Fibroblast of lung (primary cell): ENCODE measurements at regions not wholly inside any gene's neighbourhood (a gene's known extent, or its start where the extent isn't known, plus 50 kb on each side); places are given as distances from the start of the nearest gene placed in this dataset.

ENCODE experiments used
- CTCF ChIP-seq, 2 donors: IDR thresholded peaks in 1 of 2; conservative IDR thresholded peaks in 1 of 2; 1 replicate in 1 of 2; 2 replicates in 1 of 2; pipeline ENCODE4 v1.5.1; 2011 to 2012; ENCODE audit warnings: low read length in 2 of 2, control low read depth in 1 of 2, inconsistent platforms in 1 of 2, low read depth in 1 of 2, mild to moderate bottlenecking in 1 of 2
- EZH2 ChIP-seq: IDR thresholded peaks from 2 replicates; pipeline ENCODE4 v1.5.1; 2012; ENCODE audit warnings: low read length, control low read depth, mild to moderate bottlenecking; ENCODE audit errors: missing control alignments

DNA sequence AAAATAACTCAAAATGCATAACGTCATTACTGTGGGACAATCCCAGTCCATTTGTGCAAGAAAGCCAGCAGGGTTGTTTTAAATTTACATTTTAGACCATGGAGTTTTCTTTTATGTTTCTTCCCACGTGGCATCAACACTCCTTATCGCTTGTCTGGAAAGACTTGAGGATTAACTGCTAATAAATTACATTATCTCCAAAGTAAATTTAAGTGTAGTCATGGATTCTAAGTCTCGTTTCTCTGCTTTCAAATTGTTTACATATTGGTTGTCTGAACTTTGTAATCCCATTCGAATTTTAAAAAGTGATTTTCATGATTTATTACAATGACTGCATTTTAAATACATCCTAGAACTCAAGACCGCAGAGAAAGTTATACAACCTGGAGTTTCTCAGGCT, 119.3 kb upstream of the ADAMTS5 start:
- no peak for TF ChIP-seq CTCF (conservative IDR thresholded peaks at IDR 0.05 in 1 of 2, IDR thresholded peaks at IDR 0.05 in 1 of 2; ENCODE audit: low read depth in 1 of 2, low read length in 2 of 2)
- no peak for TF ChIP-seq EZH2
